Right cardiac atrium (tissue), 5 donors: ENCODE measurements at regions not wholly inside any gene's neighbourhood (a gene's known extent, or its start where the extent isn't known, plus 50 kb on each side); places are given as distances from the start of the nearest gene placed in this dataset.
A peak's percentile ranks its signal among the peaks of the same experiment; 100 is the strongest.

ENCODE experiments used
- ATAC-seq, 2 donors: fragments of 200-7000 bp; cut with Tn5 transposase; one replicate each; pipeline versions ENCODE4 v1.8.0 to v1.9.1; 2020; ENCODE audit warnings: moderate library complexity in 2 of 2, mild to moderate bottlenecking in 1 of 2
- DNase-seq, 3 donors: peaks; one replicate each; pipeline ENCODE4 v3.0.0-alpha.2; 2020
- H3K27ac ChIP-seq: one replicate; pipeline ENCODE4 v1.5.1; 2013; ENCODE audit warnings: mild to moderate bottlenecking, low read length, control low read depth, moderate library complexity
- H3K27me3 ChIP-seq: one replicate; pipeline ENCODE4 v1.6.1; 2013; ENCODE audit not compliant: control insufficient read depth, insufficient read depth
- H3K4me1 ChIP-seq: one replicate; pipeline ENCODE4 v1.6.1; 2013; ENCODE audit warnings: low read length; ENCODE audit not compliant: control insufficient read depth, insufficient read depth
- H3K4me3 ChIP-seq: one replicate; pipeline ENCODE4 v1.5.1; 2013; ENCODE audit warnings: low read length, control low read depth
- H3K9me3 ChIP-seq: one replicate; pipeline ENCODE4 v1.6.1; 2013; ENCODE audit warnings: low read length; ENCODE audit not compliant: control insufficient read depth
- WGBS: extraction: QIAGEN DNeasy Blood & Tissue Kit; methylation state at CpG from one replicate; pipeline ENCODE4 v1.1.7; 2013; 5-methylcytosine and 5-hydroxymethylcytosine counted together
- intact Hi-C, 4 donors: fragments of 100-400 bp; cut with DNase I; formaldehyde crosslinking; loops; one replicate each; pipeline versions ENCODE4 v1.11.0 to v1.14.0; 2022 to 2023
- donor health status: healthy with polysubstance abuse.
- donor health status: DM: no; HTN: yes; CAD: no.
- donor health status: DM: no; HTN: no; CAD: no.
- donor health status: DM: no; HTN: yes; CAD: no; lungs with severe emphysema.
- donor health status: DM: yes; HTN: yes; CAD: no.

DNA sequence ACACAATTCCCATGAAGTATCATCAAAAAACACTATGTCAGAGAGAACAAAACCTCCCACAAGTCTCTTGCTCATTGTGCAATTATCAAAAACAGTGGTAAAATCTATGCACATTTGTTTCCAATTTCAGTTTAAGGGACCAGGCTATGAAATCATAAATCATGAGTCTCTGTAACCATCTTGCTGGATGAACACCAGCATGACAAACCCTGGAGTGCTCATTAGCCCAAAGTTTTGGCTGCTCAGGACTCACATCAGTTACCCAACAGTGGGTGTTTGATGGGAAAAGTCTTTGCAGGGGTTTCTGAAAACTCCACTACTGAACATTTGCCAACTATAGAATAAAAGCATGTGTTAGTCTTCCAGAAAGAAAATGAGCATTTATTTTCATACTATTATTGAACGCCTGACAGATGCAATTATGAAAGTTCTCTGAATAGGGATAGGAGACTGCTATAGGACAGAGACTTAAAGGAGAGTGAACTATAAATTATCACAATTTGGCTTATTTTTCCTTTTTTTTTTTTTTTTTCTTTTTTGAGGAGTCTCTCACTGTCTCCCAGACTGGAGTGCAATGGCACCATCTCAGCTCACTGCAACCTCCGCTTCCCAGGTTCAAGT lies 240.8 kb upstream of the KCNMB2 start:
- Histone ChIP-seq H3K27me3 (no peaks in the 10 kb centered on the region), H3K4me3 (no peak overlapping the region), H3K9me3 (no peaks in the 10 kb centered on the region), H3K4me1 (no peaks in the 10 kb centered on the region), H3K27ac (no peak overlapping the region)
- 94% methylated on average over 2 of the region's 2 CpGs for WGBS
- intact Hi-C loops = no loop called here
- ATAC-seq (peak; percentile 59), DNase-seq (no peak)

DNA sequence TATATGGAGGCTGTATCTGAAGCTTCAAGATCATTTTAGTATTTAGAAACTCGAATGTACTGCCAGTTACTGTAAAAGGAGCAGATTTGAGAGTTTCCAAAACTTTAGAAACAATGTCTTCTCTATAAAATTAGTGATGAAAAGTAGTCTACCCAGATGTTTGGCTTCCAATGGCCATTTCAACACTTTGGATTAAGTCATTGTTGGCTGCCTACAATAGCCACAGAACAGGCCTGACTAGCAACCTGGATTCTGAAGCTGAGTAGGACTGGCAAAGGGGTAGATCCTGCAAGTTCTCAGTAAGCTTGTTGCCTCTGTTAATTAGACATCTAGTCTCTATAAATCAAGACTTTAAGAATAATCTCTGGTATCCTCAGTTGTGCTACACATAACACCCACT lies 239.0 kb upstream of the KCNMB2 start:
- intact Hi-C loops = no loop called here
- Histone ChIP-seq H3K27me3 (no peaks in the 10 kb centered on the region), H3K4me1 (no peaks in the 10 kb centered on the region), H3K27ac (no peak overlapping the region), H3K9me3 (no peaks in the 10 kb centered on the region), H3K4me3 (no peak overlapping the region)
- DNase-seq (no peak), ATAC-seq (peak; percentile 69 to 86)
- 55% methylated on average over 1 of the region's 1 CpG for WGBS

DNA sequence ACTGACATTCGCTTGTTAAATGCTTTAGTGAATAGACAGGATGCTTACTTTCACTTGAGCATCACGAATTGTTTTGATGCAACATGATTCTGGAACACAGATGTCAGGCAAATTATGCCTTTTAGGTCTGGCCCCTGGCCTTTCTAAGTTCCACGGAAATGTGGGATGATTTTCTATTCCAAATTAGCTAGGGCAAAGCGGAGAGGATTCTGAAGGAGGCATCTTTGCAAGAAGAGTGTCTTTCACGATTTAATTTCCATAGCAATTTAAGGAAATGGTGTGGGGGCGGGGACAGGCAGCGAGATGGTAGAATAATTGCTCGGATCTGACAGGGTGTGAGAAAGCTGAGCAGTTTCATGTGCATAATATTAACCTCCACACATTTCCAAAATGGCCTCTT lies 238.5 kb upstream of the KCNMB2 start:
- no peak overlapping the region for H3K4me3 ChIP-seq
- WGBS = 72% methylated on average over 8 of the region's 8 CpGs
- H3K27me3 ChIP-seq = no peaks in the 10 kb centered on the region
- no peaks in the 10 kb centered on the region for H3K9me3 ChIP-seq
- no peak for DNase-seq
- no peak overlapping the region for H3K27ac ChIP-seq
- no peak for ATAC-seq
- intact Hi-C loops = no loop called here
- H3K4me1 ChIP-seq = no peaks in the 10 kb centered on the region

DNA sequence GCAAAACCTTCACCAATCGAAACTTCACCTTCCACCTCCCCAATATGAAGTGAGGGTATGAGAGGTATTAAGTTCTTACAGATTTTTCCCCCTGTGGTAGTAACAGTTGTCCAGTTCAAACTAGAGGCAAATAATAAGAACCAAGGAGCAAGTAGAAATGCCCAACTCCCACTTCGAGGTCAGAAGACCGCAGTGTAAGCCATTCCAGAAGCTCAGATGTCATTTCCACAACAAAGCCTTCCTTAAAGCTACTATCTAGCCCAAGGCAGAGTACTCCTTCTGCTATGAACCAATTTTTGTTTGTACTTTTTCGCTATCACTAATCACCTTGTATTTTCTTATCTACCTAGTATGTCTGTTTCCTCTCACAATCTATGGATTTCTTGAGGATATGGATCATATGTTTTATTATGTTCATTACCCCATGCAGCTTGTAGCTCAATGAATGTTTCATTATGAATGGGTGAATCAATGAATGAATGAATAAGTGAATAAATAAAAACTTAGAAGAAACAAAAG lies 235.7 kb upstream of the KCNMB2 start:
- WGBS = 90% methylated on average over 4 of the region's 4 CpGs
- no peak for DNase-seq
- no peak overlapping the region for H3K27ac ChIP-seq
- no peaks in the 10 kb centered on the region for H3K27me3 ChIP-seq
- ATAC-seq = no peak
- intact Hi-C loops = no loop called here
- H3K4me3 ChIP-seq = no peak overlapping the region
- H3K9me3 ChIP-seq = no peaks in the 10 kb centered on the region
- H3K4me1 ChIP-seq = no peaks in the 10 kb centered on the region

DNA sequence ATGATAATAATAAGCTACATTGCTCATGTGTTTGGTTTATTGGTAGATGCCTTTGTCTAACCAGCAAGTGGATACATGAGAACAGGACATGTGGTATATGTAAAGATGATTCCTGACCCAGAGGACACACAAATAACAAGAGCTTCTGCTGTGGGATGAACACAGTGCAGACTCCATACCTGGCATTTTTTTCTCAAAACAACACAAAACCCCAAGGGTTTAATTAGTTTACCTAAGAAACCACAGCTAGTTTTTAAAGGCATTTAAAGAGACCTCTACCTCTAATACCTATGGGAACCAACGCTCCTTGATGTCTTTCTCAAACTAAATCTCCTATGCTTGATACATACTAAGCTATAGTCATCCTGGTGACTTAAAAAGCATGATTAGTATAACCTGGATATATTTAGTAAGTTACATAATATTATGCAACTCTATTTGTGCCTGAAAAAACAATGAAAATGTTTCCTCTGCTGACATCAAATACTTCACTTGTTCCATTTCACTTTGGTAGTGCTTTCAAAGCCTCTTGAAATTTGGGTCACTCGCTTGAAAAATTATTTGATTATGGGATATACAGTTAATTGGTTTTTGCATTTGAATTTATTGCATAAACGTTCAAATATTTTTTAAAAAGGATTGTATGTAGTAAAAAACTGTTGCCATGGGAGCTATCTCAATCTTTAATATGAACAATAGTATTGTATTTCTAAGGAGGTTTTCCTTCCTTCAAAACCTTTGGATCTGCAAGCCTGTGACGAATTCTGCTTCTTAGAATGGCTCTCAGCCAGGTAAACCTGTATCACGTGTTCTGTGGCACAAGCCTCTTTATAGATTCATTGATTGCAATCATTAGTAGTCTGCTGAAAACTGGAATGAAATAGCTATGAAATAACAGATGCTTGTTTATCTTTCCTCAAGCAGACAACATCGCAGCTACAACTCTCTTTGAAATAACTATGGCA lies 233.0 kb upstream of the KCNMB2 start:
- Histone ChIP-seq H3K27ac (no peak overlapping the region), H3K4me3 (no peak overlapping the region), H3K4me1 (no peaks in the 10 kb centered on the region), H3K27me3 (no peaks in the 10 kb centered on the region), H3K9me3 (no peaks in the 10 kb centered on the region)
- DNase-seq = no peak
- 74% methylated on average over 6 of the region's 6 CpGs for WGBS
- ATAC-seq = no peak
- intact Hi-C loops = no loop called here

DNA sequence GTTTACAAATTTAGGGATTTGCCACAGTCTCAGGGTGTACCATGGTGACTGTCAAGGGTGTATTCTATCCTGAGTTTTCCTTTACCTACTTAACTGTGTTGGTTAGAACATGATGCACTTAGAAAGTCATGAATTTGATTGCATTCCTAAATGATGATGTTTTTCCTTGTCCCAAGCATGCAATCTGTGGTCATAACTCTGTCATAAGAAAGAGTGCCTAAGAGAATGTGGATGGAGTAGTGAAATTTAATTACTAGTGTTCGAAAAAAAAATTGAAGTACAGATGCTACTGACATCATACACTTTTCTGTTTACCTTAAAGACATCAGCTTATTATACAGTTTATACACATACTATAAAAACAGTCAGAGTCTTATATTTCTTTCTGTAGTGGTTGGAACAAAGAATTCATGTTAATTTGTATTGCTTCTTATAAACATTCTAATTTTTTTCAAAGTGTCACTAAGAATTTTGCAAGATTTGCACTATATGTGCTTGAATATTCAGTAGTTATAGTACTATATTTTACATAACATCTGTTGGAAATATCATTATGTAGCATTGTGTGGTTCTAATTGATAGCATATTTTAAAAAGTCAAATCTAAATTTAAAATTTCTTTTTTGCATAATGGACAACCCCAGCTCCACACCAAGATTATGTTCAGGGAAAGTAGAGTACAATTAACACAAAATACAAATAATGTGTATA lies 231.3 kb upstream of the KCNMB2 start:
- no peak for ATAC-seq
- no peak for DNase-seq
- Histone ChIP-seq H3K27ac (no peak overlapping the region), H3K27me3 (no peaks in the 10 kb centered on the region), H3K4me1 (no peaks in the 10 kb centered on the region), H3K4me3 (no peak overlapping the region), H3K9me3 (no peaks in the 10 kb centered on the region)
- 91% methylated on average over 1 of the region's 1 CpG for WGBS
- intact Hi-C loops = no loop called here

DNA sequence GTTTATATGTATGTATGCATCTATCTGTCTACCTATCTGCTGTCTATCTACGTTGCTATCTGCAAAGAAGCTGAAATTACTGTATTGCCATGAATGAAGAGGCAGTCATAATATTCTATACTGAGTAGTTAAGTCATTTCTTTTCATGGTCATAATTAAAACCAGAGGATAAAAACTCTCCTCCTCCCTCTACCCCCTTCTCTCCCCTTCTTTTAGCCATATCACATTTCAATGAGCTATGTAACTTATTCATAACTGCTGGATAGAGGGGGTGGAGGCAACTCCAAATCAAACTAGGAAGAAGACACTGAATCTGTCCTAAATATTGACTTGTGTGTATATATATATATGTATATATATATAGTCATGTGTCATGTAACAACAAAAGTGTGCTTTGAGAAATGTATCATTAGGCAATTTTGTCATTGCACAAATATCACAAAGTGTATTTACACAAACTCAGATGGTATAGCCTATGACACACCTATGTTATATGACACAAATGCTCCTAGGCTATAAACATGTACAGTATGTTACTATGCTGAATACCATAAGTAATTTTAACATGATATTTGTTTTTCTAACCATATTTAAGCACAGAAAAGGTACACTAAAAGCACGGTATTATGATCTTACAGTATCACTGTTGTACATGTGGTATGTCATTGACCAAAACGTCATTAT lies 229.7 kb upstream of the KCNMB2 start:
- no peak for ATAC-seq
- H3K4me3 ChIP-seq = no peak overlapping the region
- no peaks in the 10 kb centered on the region for H3K4me1 ChIP-seq
- no peaks in the 10 kb centered on the region for H3K9me3 ChIP-seq
- WGBS = 82% methylated on average over 3 of the region's 3 CpGs
- no peaks in the 10 kb centered on the region for H3K27me3 ChIP-seq
- no peak overlapping the region for H3K27ac ChIP-seq
- no peak for DNase-seq
- intact Hi-C loops = no loop called here

DNA sequence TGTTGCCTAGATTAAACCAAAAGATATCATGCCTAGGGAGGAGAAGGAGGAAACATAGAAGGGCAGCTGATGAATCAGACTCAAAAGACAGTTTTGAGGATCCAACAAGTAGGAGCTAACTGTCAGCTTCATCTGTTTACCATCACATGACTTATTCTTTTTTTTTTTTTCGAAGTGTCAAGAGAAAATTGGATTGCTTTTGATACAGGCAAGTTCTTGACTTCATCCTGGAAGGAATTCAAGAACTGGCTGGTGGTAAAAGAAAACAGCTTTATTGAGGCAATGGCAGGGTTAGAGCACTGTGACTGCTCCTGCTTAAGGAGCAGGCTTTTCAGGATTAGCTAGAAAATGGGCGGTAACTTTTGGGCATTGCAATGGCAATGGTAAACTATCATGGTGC lies 227.5 kb upstream of the KCNMB2 start:
- Histone ChIP-seq H3K27ac (no peak overlapping the region), H3K9me3 (no peaks in the 10 kb centered on the region), H3K27me3 (no peaks in the 10 kb centered on the region), H3K4me1 (no peaks in the 10 kb centered on the region), H3K4me3 (no peak overlapping the region)
- no peak for DNase-seq
- intact Hi-C loops = no loop called here
- 76% methylated on average over 2 of the region's 2 CpGs for WGBS
- no peak for ATAC-seq

DNA sequence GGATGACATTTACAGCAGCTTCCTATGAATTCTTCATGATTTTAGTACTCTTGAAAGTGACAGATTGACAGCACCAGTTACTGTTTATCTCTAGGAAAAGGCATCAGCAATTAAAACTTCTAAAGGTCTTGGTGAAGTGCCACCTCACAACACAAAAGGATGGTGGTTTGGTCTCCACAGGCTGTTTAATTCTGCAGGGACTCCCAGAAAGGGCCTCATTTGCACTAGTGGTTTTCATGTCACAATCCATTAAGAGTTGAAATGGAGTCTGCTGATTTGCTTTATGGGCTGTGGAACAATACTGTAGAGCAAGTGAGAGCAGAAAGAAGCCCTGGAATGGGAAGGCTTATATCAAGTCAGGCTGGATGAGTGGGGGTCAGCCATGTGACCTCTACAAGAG lies 225.3 kb upstream of the KCNMB2 start:
- intact Hi-C loops = no loop called here
- no peak overlapping the region for H3K27ac ChIP-seq
- H3K27me3 ChIP-seq = no peaks in the 10 kb centered on the region
- H3K4me3 ChIP-seq = no peak overlapping the region
- no peaks in the 10 kb centered on the region for H3K4me1 ChIP-seq
- DNase-seq (no peak), ATAC-seq (no peak)
- H3K9me3 ChIP-seq = no peaks in the 10 kb centered on the region

DNA sequence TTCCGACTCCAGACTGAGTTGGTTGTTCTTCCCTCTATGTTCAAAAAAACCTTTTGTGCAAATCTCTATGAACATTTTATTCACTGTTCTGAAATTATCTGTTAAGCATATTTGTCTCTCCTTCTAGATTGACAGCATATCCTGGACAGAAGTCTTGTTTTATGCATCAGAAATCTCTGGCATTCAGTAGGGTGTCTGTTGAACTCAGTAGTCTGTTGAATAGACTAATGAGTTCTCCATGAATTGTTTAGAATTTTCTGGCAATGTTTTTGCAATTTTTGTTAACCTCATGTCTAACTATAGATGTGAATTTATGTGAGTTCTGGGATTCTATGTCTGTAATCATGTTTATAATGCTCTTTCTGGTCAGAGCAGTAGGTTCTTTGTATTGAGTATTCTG lies 222.5 kb upstream of the KCNMB2 start:
- intact Hi-C loops = no loop called here
- ATAC-seq (no peak), DNase-seq (no peak)
- H3K4me3 ChIP-seq = no peak overlapping the region
- no peaks in the 10 kb centered on the region for H3K4me1 ChIP-seq
- H3K9me3 ChIP-seq = no peaks in the 10 kb centered on the region
- H3K27me3 ChIP-seq = no peaks in the 10 kb centered on the region
- no peak overlapping the region for H3K27ac ChIP-seq
- WGBS = 93% methylated on average over 1 of the region's 1 CpG
